ENCODE measurements at regions not wholly inside any gene's neighbourhood (a gene's known extent, or its start where the extent isn't known, plus 50 kb on each side); places are given as distances from the start of the nearest gene placed in this dataset.

- H3K4me1 ChIP-seq, result peaks cover 0 to 6% of the 10 kb centered on the region in 2 donors
- DNase-seq (ENCODE audit: low spot score), result no peak
- H3K27ac ChIP-seq, result peak overlapping the region; percentile 57 to 79
- no peak for TF ChIP-seq CTCF (IDR thresholded peaks at IDR 0.05)
- H3K4me3 ChIP-seq, result no peak overlapping the region
- H3K9me3 ChIP-seq, result peaks cover 0 to 3% of the 10 kb centered on the region in 2 donors
- no peaks in the 10 kb centered on the region for H3K27me3 ChIP-seq
- no peaks in the 10 kb centered on the region for H3K36me3 ChIP-seq
Observed at GRCh38 chr10:35898716-35899440, 256.8 kb upstream of the FZD8 start.

- H3K9me3 ChIP-seq, result peaks cover 0 to 6% of the 10 kb centered on the region in 2 donors
- no peak overlapping the region for H3K4me3 ChIP-seq
- no peak for DNase-seq (ENCODE audit: low spot score)
- H3K27ac ChIP-seq, result no peak overlapping the region
- H3K4me1 ChIP-seq, result peaks cover 0 to 6% of the 10 kb centered on the region in 2 donors
- TF ChIP-seq CTCF (IDR thresholded peaks at IDR 0.05), result no peak
- no peaks in the 10 kb centered on the region for H3K27me3 ChIP-seq
- H3K36me3 ChIP-seq, result no peaks in the 10 kb centered on the region
Observed at GRCh38 chr10:35896001-35896400, 253.9 kb upstream of the FZD8 start.

GRCh38 chr10:35895331-35895730, 253.2 kb upstream of the FZD8 start:
- Histone ChIP-seq H3K36me3 (no peaks in the 10 kb centered on the region), H3K4me3 (no peak overlapping the region), H3K27me3 (no peaks in the 10 kb centered on the region), H3K9me3 (peaks cover 0 to 6% of the 10 kb centered on the region in 2 donors), H3K27ac (no peak overlapping the region), H3K4me1 (peaks cover 0 to 6% of the 10 kb centered on the region in 2 donors)
- no peak for DNase-seq (ENCODE audit: low spot score)
- no peak for TF ChIP-seq CTCF (IDR thresholded peaks at IDR 0.05)

- H3K36me3 ChIP-seq, result no peaks in the 10 kb centered on the region
Observed at GRCh38 chr10:35892526-35892925, 250.4 kb upstream of the FZD8 start.

GRCh38 chr10:35890676-35891495, 248.8 kb upstream of the FZD8 start:
- no peak overlapping the region for H3K4me3 ChIP-seq
- no peaks in the 10 kb centered on the region for H3K27me3 ChIP-seq
- peaks cover 0 to 6% of the 10 kb centered on the region in 2 donors for H3K9me3 ChIP-seq
- H3K4me1 ChIP-seq, result no peaks in the 10 kb centered on the region
- H3K27ac ChIP-seq, result peak overlapping the region in 1 of 2 donors; percentile 19
- no peaks in the 10 kb centered on the region for H3K36me3 ChIP-seq
- DNase-seq (ENCODE audit: low spot score), result no peak
- no peak for TF ChIP-seq CTCF (IDR thresholded peaks at IDR 0.05)

More at GRCh38 chr10:35892526-35892925, 250.4 kb upstream of the FZD8 start:
- H3K4me1 ChIP-seq, result no peaks in the 10 kb centered on the region
- no peak overlapping the region for H3K27ac ChIP-seq
- H3K9me3 ChIP-seq, result peaks cover 0 to 6% of the 10 kb centered on the region in 2 donors
- DNase-seq (ENCODE audit: low spot score), result no peak
- H3K4me3 ChIP-seq, result no peak overlapping the region
- TF ChIP-seq CTCF (IDR thresholded peaks at IDR 0.05), result no peak
- H3K27me3 ChIP-seq, result no peaks in the 10 kb centered on the region

Data from right atrium auricular region (tissue), 2 donors.